GM13976 (cell line): ENCODE measurements at regions not wholly inside any gene's neighbourhood (a gene's known extent, or its start where the extent isn't known, plus 50 kb on each side); places are given as distances from the start of the nearest gene placed in this dataset.

Experiments used
- DNase-seq: peaks from one replicate; pipeline ENCODE4 v3.0.0; 2012; ENCODE audit warnings: low spot score
- CTCF ChIP-seq: IDR thresholded peaks from 2 replicates; pipeline ENCODE4 v1.5.1; 2012; ENCODE audit warnings: borderline replicate concordance, mild to moderate bottlenecking; ENCODE audit not compliant: insufficient read depth; ENCODE audit errors: extremely low read depth, missing control alignments, control extremely low read depth
- in situ Hi-C: fragments of 300-500 bp; cut with MboI; formaldehyde crosslinking; loops from one replicate; pipeline ENCODE4 v1.12.0; 2022; ENCODE audit warnings: low sequenced_read_pairs, mixed read lengths, inconsistent platforms; ENCODE audit not compliant: unreplicated experiment

- in situ Hi-C loops, result no loop called here
- DNase-seq, result no peak
- no peak for TF ChIP-seq CTCF
Observed at GRCh38 chr6:101202867-101203374, 190.6 kb upstream of the GRIK2 start.

- no peak for DNase-seq
- TF ChIP-seq CTCF, result no peak
- in situ Hi-C loops, result no loop called here
Observed at GRCh38 chr6:101203664-101204063, 189.8 kb upstream of the GRIK2 start.

GRCh38 chr6:101208152-101208551, 185.4 kb upstream of the GRIK2 start:
- TF ChIP-seq CTCF, result no peak
- in situ Hi-C loops, result no loop called here
- no peak for DNase-seq

- DNase-seq, result no peak
- in situ Hi-C loops, result no loop called here
- TF ChIP-seq CTCF, result no peak
Observed at GRCh38 chr6:101212640-101213039, 180.9 kb upstream of the GRIK2 start.

- no peak for TF ChIP-seq CTCF
- DNase-seq, result no peak
- in situ Hi-C loops, result no loop called here
Observed at GRCh38 chr6:101222007-101222406, 171.5 kb upstream of the GRIK2 start.

GRCh38 chr6:101224751-101225150, 168.8 kb upstream of the GRIK2 start:
- TF ChIP-seq CTCF, result no peak
- in situ Hi-C loops, result no loop called here
- DNase-seq, result no peak

GRCh38 chr6:101226677-101227135, 166.8 kb upstream of the GRIK2 start:
- in situ Hi-C loops, result no loop called here
- TF ChIP-seq CTCF, result no peak
- DNase-seq, result peak; percentile 3
